ENCODE measurements at regions not wholly inside any gene's neighbourhood (a gene's known extent, or its start where the extent isn't known, plus 50 kb on each side); places are given as distances from the start of the nearest gene placed in this dataset.

DNA sequence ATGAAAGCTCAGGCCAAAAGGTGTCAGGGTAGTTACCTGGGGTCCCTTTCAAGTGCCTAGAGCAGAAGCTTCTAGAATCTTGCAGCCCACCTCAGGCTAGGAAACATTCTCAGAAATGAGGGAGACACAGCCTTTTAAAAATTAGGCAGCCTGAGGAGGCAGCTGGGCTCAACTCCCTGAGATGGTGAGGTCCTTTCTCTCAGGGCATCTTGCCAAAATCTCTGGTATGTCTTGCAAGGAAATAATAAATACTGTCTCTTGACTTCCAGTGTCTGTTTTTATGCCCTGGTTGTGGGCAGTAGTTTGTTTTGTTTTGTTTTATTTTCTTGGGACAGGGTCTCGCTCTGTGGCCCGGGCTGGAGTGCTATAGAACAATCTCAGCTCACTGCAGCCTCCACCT lies 100.9 kb upstream of the APC start:
- TF ChIP-seq, protein P1, sequence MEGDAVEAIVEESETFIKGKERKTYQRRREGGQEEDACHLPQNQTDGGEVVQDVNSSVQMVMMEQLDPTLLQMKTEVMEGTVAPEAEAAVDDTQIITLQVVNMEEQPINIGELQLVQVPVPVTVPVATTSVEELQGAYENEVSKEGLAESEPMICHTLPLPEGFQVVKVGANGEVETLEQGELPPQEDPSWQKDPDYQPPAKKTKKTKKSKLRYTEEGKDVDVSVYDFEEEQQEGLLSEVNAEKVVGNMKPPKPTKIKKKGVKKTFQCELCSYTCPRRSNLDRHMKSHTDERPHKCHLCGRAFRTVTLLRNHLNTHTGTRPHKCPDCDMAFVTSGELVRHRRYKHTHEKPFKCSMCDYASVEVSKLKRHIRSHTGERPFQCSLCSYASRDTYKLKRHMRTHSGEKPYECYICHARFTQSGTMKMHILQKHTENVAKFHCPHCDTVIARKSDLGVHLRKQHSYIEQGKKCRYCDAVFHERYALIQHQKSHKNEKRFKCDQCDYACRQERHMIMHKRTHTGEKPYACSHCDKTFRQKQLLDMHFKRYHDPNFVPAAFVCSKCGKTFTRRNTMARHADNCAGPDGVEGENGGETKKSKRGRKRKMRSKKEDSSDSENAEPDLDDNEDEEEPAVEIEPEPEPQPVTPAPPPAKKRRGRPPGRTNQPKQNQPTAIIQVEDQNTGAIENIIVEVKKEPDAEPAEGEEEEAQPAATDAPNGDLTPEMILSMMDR (IDR thresholded peaks at IDR 0.05; ENCODE audit: insufficient read depth in 1 of 2, low read depth in 1 of 2, low read length in 1 of 2, severe bottlenecking in 1 of 2, unreplicated experiment in 1 of 2), result no peak

GRCh38 chr5:112637343-112637742 lies 100.3 kb upstream of the APC start:
- ChIA-PET POLR2A (no interaction called here), CTCF (no interaction called here)
- BruUV-seq (replicated peaks), result no TSS peak
- Mint-ChIP-seq H3K27me3 (ENCODE audit: insufficient read depth, unreplicated experiment) (peaks cover 3% of the 10 kb centered on the region), H3K4me1 (ENCODE audit: low read depth, unreplicated experiment) (no peaks in the 10 kb centered on the region), H3K4me3 (ENCODE audit: unreplicated experiment) (no peak overlapping the region), H3K27ac (ENCODE audit: unreplicated experiment) (no peak overlapping the region), H3K36me3 (ENCODE audit: insufficient read depth, unreplicated experiment) (no peaks in the 10 kb centered on the region), H3K9me3 (ENCODE audit: unreplicated experiment) (no peaks in the 10 kb centered on the region)
- intact Hi-C loops (cut with micrococcal nuclease; ENCODE audit: unreplicated experiment), result no loop called here
- Histone ChIP-seq H3K4me1 (no peaks in the 10 kb centered on the region), H3K4me3 (ENCODE audit: low read depth, low read length) (no peak overlapping the region), H3K36me3 (ENCODE audit: control insufficient read depth, insufficient read depth, low read length) (no peaks in the 10 kb centered on the region), H3K27me3 (replicated peaks; ENCODE audit: control insufficient read depth, insufficient read depth, low read length) (no peaks in the 10 kb centered on the region), H3K9me3 (no peaks in the 10 kb centered on the region)
- TF ChIP-seq, protein P1 (IDR thresholded peaks at IDR 0.05; ENCODE audit: insufficient read depth in 1 of 2, low read depth in 1 of 2, low read length in 1 of 2, severe bottlenecking in 1 of 2, unreplicated experiment in 1 of 2), result no peak
- no peak for DNase-seq

More for the DNA sequence above, 100.9 kb upstream of the APC start:
- no peaks in the 10 kb centered on the region for H3K4me1 ChIP-seq
- H3K9me3 ChIP-seq, result no peaks in the 10 kb centered on the region
- no peaks in the 10 kb centered on the region for H3K36me3 Mint-ChIP-seq (ENCODE audit: insufficient read depth, unreplicated experiment)
- H3K27ac Mint-ChIP-seq (ENCODE audit: unreplicated experiment), result no peak overlapping the region
- POLR2A ChIA-PET, result no interaction called here
- no peak overlapping the region for H3K4me3 ChIP-seq (ENCODE audit: low read depth, low read length)
- H3K27me3 Mint-ChIP-seq (ENCODE audit: insufficient read depth, unreplicated experiment), result peaks cover 3% of the 10 kb centered on the region
- H3K4me3 Mint-ChIP-seq (ENCODE audit: unreplicated experiment), result no peak overlapping the region
- H3K36me3 ChIP-seq (ENCODE audit: control insufficient read depth, insufficient read depth, low read length), result no peaks in the 10 kb centered on the region
- no peaks in the 10 kb centered on the region for H3K9me3 Mint-ChIP-seq (ENCODE audit: unreplicated experiment)
- no peaks in the 10 kb centered on the region for H3K27me3 ChIP-seq (replicated peaks; ENCODE audit: control insufficient read depth, insufficient read depth, low read length)
- no peak for DNase-seq
- intact Hi-C loops (cut with micrococcal nuclease; ENCODE audit: unreplicated experiment), result no loop called here
- CTCF ChIA-PET, result no interaction called here
- H3K4me1 Mint-ChIP-seq (ENCODE audit: low read depth, unreplicated experiment), result no peaks in the 10 kb centered on the region
- no TSS peak for BruUV-seq (replicated peaks)

GRCh38 chr5:112640546-112640945 lies 97.1 kb upstream of the APC start:
- Mint-ChIP-seq H3K36me3 (ENCODE audit: insufficient read depth, unreplicated experiment) (no peaks in the 10 kb centered on the region), H3K9me3 (ENCODE audit: unreplicated experiment) (no peaks in the 10 kb centered on the region), H3K4me1 (ENCODE audit: low read depth, unreplicated experiment) (no peaks in the 10 kb centered on the region), H3K4me3 (ENCODE audit: unreplicated experiment) (no peak overlapping the region), H3K27me3 (ENCODE audit: insufficient read depth, unreplicated experiment) (peaks cover 3% of the 10 kb centered on the region), H3K27ac (ENCODE audit: unreplicated experiment) (no peak overlapping the region)
- ChIA-PET CTCF (no interaction called here), POLR2A (no interaction called here)
- TF ChIP-seq, protein P1 (IDR thresholded peaks at IDR 0.05; ENCODE audit: insufficient read depth in 1 of 2, low read depth in 1 of 2, low read length in 1 of 2, severe bottlenecking in 1 of 2, unreplicated experiment in 1 of 2), result no peak
- no peaks in the 10 kb centered on the region for H3K4me1 ChIP-seq
- H3K27me3 ChIP-seq (replicated peaks; ENCODE audit: control insufficient read depth, insufficient read depth, low read length), result no peaks in the 10 kb centered on the region
- no TSS peak for BruUV-seq (replicated peaks)
- intact Hi-C loops (cut with micrococcal nuclease; ENCODE audit: unreplicated experiment), result no loop called here
- no peak overlapping the region for H3K4me3 ChIP-seq (ENCODE audit: low read depth, low read length)
- H3K9me3 ChIP-seq, result no peaks in the 10 kb centered on the region
- DNase-seq, result no peak
- no peaks in the 10 kb centered on the region for H3K36me3 ChIP-seq (ENCODE audit: control insufficient read depth, insufficient read depth, low read length)
